HG03064 (cell line): ENCODE measurements at regions not wholly inside any gene's neighbourhood (a gene's known extent, or its start where the extent isn't known, plus 50 kb on each side); places are given as distances from the start of the nearest gene placed in this dataset.
"Not testable (repeated sequence)": the region's sequence is repeated elsewhere in the genome, so short reads cannot be mapped to it uniquely, and the experiment has no call there.

Experiments used
- ATAC-seq: cut with Tn5 transposase; IDR thresholded peaks from one replicate; pipeline ENCODE4 v1.9.1; 2021; ENCODE audit warnings: low read depth; ENCODE audit not compliant: unreplicated experiment

- ATAC-seq = no peak
These were observed 133.4 kb downstream of the CEBPB start for GRCh38 chr20:50323777-50324775.

GRCh38 chr20:50325215-50325614 is 134.6 kb downstream of the CEBPB start:
- ATAC-seq = no peak

GRCh38 chr20:50325651-50326050 is 135.0 kb downstream of the CEBPB start:
- no peak for ATAC-seq

- no peak for ATAC-seq
These were observed 137.0 kb downstream of the CEBPB start for GRCh38 chr20:50327666-50328065.

GRCh38 chr20:50328222-50328979 is 137.8 kb downstream of the CEBPB start:
- ATAC-seq = no peak

- ATAC-seq = no peak
These were observed 138.6 kb downstream of the CEBPB start for GRCh38 chr20:50328996-50329898.

GRCh38 chr20:50329981-50330503 is 139.4 kb downstream of the CEBPB start:
- ATAC-seq = no peak

- no peak for ATAC-seq
These were observed 140.1 kb downstream of the CEBPB start for GRCh38 chr20:50330504-50331313.

GRCh38 chr20:50331469-50332363 is 141.1 kb downstream of the CEBPB start:
- ATAC-seq = no peak

GRCh38 chr20:50332491-50332980 is 141.9 kb downstream of the CEBPB start:
- ATAC-seq = no peak

- no peak for ATAC-seq
These were observed 142.6 kb downstream of the CEBPB start for GRCh38 chr20:50333131-50333670.

GRCh38 chr20:50333812-50334211 is 143.2 kb downstream of the CEBPB start:
- no peak for ATAC-seq

- not testable (repeated sequence) for ATAC-seq
These were observed 143.9 kb downstream of the CEBPB start for GRCh38 chr20:50334512-50334911.

- no peak for ATAC-seq
These were observed 144.5 kb downstream of the CEBPB start for GRCh38 chr20:50335105-50335504.

- ATAC-seq = no peak
These were observed 145.2 kb downstream of the CEBPB start for GRCh38 chr20:50335866-50336265.

GRCh38 chr20:50336661-50337060 is 146.0 kb downstream of the CEBPB start:
- ATAC-seq = no peak

GRCh38 chr20:50337521-50338466 is 147.2 kb downstream of the CEBPB start:
- ATAC-seq = no peak
